HG03575 (cell line): ENCODE measurements at regions not wholly inside any gene's neighbourhood (a gene's known extent, or its start where the extent isn't known, plus 50 kb on each side); places are given as distances from the start of the nearest gene placed in this dataset.

Source experiments
- ATAC-seq: cut with Tn5 transposase; IDR thresholded peaks from one replicate; pipeline ENCODE4 v1.9.1; 2021; ENCODE audit not compliant: unreplicated experiment, insufficient number of reproducible peaks, low FRiP score; ENCODE audit errors: extremely low read depth

- ATAC-seq = no peak
Observed at GRCh38 chr10:91033324-91033950, 112.5 kb upstream of the ANKRD1 start.

- ATAC-seq = no peak
Observed at GRCh38 chr10:91034042-91034441, 113.2 kb upstream of the ANKRD1 start.

GRCh38 chr10:91034494-91035159, 113.7 kb upstream of the ANKRD1 start:
- no peak for ATAC-seq

GRCh38 chr10:91035650-91036292, 114.9 kb upstream of the ANKRD1 start:
- ATAC-seq = no peak

GRCh38 chr10:91036807-91037411, 116.0 kb upstream of the ANKRD1 start:
- no peak for ATAC-seq

GRCh38 chr10:91038971-91039370, 118.1 kb upstream of the ANKRD1 start:
- no peak for ATAC-seq

- no peak for ATAC-seq
Observed at GRCh38 chr10:91040343-91040742, 119.5 kb upstream of the ANKRD1 start.

GRCh38 chr10:91042069-91042468, 121.2 kb upstream of the ANKRD1 start:
- no peak for ATAC-seq

GRCh38 chr10:91043173-91043910, 122.5 kb upstream of the ANKRD1 start:
- ATAC-seq = no peak

- no peak for ATAC-seq
Observed at GRCh38 chr10:91046869-91047268, 126.0 kb upstream of the ANKRD1 start.

GRCh38 chr10:91048380-91048779, 127.5 kb upstream of the ANKRD1 start:
- ATAC-seq = no peak

GRCh38 chr10:91049296-91049987, 128.6 kb upstream of the ANKRD1 start:
- ATAC-seq = no peak

- no peak for ATAC-seq
Observed at GRCh38 chr10:91049988-91050360, 129.1 kb upstream of the ANKRD1 start.

- ATAC-seq = no peak
Observed at GRCh38 chr10:91050371-91051034, 129.6 kb upstream of the ANKRD1 start.

- ATAC-seq = no peak
Observed at GRCh38 chr10:91051829-91052228, 130.9 kb upstream of the ANKRD1 start.

GRCh38 chr10:91054325-91054724, 133.4 kb upstream of the ANKRD1 start:
- ATAC-seq = no peak

GRCh38 chr10:91061187-91061586, 140.3 kb upstream of the ANKRD1 start:
- no peak for ATAC-seq

GRCh38 chr10:91061608-91062007, 140.7 kb upstream of the ANKRD1 start:
- ATAC-seq = no peak
